GM19043 (cell line): ENCODE measurements at regions not wholly inside any gene's neighbourhood (a gene's known extent, or its start where the extent isn't known, plus 50 kb on each side); places are given as distances from the start of the nearest gene placed in this dataset.

Source experiments
- ATAC-seq: cut with Tn5 transposase; IDR thresholded peaks from one replicate; pipeline ENCODE4 v1.9.1; 2021; ENCODE audit warnings: low read depth; ENCODE audit not compliant: unreplicated experiment

DNA sequence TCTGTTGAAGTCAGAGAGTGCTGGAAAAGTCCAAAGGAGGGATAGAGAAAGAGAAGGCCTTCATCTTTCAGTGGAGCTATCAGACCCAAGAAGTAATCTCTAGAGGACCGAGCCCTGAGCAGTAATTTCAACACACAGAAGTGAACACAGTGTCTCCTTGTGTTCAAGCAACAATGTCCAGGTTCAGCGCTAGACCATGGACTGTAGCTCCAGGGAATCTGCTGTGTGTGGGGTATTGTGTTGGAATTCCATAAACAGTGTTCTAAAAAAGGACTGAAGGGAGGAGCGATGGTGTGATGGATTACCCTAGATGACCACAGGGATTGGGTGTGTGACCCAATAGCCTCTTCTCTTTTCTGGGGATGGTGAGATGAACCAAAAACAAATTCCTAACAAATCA is 165.9 kb downstream of the BLID start:
- no peak for ATAC-seq

DNA sequence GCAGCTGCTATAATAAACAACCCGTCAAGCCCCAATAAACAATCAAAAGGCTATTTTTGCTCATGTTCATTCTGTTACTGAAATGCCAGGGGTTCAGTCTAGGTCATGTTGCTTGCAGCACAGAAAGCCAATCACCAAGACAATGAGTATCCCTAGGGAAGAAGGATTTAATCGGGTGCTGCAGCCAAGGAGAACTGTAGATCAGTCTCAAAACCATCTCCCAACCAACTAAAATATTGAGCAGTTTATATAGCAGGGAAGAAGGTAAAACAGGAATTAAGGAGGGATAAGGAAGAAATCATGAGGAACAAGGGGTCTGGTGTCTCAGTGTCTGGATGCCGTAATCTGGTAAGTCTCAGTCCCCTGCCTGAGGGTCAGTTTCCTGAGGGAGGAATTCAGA is 169.5 kb downstream of the BLID start:
- ATAC-seq, result no peak

DNA sequence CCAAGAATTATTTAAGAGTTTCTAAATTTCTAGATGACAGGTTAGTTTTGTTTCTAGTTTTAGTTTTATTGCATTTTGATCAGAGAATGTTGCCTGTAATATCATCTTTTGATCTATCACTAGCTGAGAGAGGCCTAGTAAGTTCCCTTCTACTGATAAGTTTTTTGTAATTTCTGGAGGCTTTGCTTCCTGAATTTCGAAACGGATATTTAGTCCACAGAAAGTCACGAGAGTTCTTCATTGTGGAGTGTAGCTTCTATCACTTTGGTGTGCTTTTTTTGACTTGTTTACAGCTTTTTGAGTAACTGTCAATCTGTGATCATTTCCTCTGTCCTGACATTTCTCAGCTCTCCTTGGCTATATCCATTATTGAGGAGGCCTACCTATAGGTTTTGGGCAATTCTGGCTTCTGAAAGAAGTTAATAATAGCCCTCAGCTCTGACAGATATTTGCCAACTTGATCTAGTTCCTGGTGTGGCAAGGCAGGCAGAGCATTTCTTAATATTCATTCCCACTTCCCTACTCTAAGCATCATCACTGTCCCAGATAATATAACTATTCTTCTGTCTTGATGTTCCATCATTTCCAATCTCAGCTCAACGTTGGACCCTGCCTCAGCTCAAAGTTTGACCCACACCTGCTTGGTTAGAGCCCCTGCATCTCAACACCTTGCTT is 171.3 kb downstream of the BLID start:
- ATAC-seq, result no peak

DNA sequence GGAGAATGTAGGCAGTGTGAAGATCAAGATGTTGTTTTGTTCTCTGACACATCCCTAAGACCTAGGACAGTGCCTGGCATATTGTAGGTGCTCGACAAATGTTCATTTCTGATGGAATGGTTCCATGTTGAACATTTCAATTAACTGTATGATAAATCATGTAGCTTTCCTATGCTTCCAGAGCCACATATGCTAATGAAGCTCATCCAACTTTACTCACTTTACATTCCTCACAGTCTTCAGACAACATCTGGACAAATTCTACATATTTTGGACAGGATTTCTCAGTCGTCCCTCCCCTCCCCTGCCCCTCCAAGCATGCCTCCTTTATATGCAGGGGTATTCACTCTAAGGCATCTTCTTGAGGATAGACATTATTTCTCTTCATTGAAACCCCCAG is 177.9 kb downstream of the BLID start:
- no peak for ATAC-seq

DNA sequence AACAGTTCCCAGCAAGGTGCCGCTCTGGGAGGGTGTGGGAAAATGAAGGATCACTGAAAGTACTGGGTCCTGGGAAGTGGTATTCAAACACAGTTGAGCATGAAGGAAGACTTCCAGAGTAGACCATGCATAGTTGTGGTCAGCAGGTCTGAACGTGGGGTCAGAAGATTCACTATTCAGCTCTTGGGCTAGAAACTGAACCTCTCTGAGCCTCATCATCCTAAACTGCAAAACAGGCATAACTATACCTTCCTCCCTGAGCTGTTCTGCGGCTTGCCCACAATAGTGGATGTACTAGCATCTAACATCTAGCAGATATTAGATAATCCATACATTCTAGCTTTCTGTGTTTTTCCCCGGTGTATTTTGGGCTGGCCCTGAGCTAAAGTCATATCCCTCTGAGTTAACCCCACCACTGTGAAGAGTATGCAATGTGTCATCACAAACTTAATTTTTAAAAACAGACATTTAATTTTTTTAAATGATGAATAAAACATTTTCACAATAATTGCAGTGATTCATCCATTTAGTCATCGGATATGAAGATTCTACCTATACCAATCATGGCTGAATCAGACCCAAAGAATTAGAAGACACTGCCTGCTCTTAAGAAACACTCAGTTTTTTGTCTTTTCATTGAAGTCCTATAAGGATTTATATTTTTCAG is 179.1 kb downstream of the BLID start:
- ATAC-seq, result no peak

DNA sequence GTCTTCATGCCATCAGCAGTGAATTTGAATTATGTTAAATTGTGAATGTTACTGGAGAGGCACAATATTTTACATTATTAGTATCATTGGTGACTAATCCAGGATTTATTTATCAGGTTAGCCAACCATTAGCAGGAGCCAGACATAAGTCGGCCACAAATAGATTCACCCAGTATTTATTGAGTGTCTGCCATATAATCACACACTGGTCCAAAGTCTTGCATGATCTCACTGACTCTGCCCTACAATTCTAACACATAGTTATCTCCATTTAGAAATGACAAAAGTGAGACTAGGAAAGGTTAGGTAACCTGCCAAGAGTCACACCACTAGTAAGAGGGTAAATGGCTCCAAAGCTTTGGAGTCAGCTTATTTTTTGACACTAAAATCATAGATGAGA is 179.6 kb downstream of the BLID start:
- no peak for ATAC-seq

DNA sequence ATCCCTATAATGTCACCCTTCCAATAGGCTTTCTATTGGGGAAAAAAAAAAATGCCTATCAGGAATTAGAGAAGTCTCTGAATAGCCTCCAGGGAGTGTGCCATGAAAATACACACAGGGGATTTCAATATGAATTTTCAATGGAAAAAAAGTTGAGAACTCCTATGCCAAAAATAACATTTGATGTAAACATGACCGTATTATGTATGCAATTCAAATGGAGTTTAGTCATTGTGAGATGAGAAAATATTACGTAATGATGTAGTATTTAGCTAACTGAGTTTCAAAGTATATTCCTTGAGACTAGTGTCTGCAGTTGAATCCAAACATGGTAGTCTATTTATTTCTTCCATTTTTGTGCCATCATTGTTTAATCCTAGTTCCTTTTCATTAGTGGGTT is 182.3 kb downstream of the BLID start:
- no peak for ATAC-seq

DNA sequence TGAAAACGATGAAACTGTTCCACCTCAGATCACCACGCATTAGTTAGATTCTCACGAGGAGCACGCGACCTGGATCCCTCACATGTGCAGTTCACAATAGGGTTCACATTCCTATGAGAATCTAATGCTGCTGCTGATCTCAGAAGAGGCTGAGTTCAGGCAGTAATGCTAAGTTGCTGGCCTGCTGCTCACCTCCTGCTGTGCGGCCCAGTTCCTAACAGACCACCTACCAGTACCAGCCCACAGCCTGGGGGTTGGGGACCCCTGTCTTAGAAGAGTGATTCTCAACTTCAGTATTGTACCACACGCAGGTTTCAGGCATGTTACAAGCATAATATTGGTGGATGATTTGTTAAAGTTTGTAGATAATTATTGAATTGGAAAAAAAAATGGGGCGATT is 182.7 kb downstream of the BLID start:
- ATAC-seq, result no peak

DNA sequence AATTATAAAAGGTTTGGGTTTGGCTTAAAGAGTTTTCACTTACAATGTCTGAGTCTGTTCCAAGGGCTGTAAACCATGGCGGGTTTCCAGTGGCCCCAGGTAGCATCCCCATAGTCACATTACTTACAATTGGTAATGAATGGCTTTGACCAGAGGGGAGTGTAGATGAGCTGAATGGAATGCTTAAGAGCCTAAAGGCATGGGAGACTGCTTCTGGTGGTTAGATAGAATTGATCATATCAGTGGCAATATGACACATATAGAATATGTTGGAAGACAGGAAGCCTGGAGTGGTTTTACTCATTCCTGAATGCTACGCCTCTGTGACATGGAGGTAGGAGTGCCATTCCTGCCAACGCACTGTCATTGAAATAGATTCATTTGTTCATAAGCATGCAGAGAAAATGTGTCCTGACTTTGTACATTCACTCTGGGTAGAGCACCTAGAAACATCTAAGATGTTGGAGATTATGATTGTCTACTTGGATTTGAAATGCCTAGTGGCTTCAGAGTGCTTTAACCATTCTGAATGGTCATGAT is 183.3 kb downstream of the BLID start:
- ATAC-seq, result no peak

DNA sequence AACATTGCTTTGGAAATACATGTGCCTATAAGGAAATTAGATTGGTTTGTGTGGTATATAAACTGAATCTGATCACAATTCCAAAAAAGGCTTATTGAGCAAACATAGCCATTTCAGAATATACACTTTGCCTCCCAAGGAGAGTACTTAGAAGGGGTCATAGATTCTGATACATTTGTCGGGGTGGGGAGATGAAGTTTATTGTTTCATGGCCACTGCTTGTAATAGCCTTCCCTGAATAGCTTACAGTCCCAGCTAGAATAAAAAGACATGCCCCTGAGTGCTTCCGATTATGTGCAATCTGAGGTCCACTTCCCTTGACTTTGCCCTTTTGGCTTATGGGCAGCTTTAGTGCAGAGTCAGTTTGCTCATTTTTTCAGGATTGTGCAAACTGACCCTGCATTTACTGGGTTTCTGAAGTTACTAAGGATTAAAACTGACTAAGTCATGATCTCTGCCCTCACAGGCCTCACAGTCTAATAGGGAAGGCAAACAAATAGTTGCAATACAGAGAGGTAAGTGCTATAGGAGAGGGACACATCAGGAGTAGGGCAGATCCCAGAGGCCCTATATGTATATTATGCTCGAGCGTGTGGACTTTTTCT is 184.2 kb downstream of the BLID start:
- ATAC-seq, result no peak

DNA sequence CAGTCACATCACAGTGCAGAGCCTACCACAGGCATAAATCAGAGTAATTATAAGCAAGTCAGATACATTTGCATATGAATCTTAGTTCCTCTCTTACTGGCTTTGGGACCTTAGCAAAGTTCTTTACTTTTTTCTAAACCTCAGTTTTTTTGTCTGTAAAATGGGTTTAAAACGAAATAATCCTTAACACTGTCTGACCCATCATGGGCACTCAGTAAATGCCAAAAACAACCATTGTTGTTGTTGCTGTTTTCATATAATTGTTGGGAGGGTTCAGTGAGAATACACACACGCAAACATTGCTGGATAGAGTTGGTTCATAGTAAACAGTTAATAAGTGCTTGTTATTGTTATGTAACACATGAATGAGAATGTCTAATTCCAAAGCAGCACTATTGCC is 184.9 kb downstream of the BLID start:
- no peak for ATAC-seq

DNA sequence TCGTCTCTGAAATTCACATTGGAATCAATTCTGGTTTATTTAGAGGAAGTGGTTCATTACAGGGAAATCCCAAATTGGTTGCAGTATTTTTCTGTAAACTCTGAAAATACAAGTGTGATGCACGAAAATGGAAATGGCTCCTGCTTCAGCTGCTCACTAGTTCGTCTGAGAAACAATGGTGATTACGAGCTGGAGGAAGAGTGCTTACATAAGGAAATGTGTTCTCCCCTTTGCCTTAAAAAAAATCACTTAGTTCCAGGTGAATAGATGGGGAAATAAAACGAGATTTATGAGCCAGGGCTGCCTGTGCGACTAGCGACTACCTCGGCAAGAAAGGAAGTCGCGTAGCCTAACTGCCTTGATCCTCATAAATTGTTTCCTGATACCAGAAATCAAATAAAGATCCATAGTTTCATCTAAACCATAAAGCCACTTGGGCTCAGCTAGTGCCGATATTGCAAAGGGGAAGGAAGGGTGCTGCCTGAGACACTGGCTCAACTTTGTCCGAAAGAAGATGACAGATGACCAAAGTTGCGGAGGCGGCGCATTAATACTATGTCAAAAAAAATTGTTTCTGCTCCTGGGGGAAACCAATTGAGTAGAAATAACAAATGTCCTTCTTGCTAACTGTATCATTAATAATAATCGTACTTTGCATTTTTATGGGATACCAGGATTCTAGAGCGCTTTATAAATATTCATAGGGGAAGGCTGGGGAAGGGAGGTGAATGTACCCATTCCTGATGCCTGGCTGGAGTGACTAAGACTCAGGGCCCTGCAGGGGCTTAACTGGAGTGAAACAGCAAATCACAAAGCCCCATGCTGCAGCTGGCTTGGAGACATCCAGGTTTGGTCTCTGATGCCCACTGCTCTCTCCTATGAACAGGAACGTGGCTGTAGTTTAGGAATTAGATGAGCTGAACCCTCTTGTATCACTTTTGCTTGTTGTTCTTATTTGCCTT is 185.7 kb downstream of the BLID start:
- no peak for ATAC-seq

DNA sequence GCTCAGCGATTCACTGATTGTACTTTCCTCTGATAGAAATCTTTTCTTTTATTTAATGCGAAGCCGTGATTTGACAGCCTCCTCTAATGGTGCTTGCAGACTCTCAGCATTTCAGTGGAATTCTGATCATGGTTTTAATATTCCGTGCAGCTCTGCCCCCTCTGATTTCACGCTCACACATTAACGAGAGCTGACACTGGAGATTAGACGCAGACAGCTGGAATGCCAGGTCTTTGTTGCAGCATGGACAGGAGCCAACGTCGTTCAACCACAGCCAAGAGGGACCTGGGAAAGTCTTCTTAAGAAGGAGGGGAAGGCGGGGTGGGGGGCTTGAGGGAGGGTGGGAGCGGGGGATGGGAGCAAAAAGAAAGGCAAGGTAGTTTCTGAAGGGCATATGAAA is 186.4 kb downstream of the BLID start:
- no peak for ATAC-seq

DNA sequence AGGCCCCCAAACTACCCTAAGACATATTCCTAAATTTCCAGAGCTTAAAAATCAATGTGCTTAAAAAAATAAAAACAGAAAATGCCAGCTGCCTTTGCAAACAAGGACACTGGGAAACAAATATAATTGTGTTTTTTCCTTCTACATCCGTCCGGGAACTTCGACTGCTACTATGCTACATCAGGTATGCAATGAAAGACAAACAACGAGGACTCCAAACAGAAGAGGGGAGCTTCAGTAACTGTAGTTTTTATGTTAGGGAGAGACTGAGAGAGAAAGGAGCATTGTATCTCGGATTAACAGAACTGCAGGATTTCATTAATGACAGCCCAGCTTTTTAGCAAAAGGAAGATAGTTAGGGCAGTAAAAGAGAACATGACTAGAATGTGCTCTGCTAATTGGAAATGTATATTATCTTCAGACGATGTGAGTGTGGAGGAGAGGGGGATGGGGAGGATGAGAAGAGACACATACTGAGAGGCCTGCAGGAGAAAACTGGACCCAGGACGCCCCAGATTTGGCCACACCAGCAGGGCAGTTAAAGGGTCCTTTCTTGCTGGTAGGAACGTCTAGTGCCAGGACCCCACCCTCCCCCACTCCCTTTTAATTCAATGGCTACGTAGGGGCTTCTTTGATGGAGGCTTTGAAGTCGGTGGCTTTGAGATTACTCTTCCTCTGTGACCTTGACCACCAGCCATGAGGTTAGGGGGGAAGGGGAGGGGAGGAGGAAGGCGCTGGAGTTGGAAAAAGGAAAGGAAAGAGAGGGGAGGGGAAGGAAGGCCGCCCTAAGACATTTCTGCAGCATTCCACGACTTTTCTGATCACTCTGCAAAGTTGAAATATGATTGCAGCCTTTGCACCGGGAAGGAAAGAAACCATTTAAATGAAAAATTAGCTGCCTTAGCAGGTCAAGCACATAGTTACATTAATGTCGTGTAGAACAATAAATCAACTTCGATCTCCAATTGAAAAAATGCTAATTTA is 187.1 kb downstream of the BLID start:
- ATAC-seq, result no peak

DNA sequence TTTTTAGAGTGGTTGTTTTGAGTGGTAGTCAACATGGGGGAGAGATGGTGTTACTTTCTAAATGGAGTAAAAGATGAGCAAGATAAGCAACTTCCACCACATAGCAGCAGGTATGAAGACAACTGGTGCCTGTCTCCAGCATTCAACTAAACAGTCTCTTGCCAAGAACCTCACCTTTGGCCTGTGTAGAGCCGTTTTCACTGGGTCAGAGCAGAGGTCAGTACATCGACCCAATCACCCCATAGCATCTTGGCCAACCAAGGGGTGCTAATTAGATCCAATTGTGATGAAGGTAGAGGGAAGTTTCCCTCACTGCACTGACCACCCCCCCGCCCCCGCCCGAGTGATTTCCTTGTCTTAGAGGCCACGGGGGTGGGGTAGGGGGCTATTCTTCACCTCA is 188.2 kb downstream of the BLID start:
- ATAC-seq, result no peak

DNA sequence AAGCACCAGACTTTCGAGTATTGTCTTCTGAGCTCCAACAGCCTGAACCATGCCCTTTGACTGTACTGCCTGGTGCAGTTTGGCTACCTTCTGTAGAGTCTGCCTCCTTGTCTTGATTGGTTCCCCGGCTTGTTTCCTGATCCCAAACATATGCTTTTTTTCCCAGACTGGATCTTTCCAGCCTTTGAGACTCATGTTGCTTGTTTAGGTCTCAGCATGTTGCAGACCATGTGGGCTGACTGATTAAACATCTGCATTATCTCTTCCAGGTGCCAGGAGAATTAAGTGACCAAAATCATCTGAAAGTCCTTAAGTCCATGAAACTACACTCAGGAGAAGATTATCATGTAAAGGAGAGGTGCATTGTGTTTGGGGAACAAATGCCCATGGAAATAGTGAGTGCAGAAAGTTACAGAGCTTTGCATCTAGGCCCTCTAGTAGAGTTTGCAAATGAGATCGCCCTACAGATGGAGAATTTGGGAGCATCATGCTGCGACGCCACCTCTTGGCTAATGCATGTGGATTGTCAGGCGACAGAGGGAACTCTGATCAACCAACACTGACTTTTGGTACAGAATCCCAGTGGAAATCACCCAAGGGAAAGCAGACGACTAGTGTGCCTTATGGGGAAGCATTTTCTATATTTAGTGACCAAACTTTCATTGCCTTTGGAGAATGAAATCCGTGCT is 188.8 kb downstream of the BLID start:
- no peak for ATAC-seq

DNA sequence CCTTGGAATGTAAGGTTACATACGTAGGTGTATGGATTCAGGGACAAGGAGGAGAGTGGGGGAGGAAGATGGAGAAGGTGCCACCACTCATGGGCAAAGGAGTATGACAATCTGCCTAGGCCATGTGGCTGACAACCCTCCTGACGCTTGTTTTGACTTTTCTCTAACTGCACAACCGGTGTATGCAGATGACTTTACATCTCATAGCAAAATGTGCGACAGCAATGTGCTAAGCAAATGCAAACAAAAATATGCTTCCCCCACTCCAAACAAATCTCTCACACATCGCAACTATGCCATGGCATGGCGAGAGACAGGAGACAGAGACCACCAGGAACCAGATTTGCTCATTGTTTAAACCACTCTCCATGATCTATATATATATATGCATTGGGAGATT is 191.8 kb downstream of the BLID start:
- no peak for ATAC-seq

DNA sequence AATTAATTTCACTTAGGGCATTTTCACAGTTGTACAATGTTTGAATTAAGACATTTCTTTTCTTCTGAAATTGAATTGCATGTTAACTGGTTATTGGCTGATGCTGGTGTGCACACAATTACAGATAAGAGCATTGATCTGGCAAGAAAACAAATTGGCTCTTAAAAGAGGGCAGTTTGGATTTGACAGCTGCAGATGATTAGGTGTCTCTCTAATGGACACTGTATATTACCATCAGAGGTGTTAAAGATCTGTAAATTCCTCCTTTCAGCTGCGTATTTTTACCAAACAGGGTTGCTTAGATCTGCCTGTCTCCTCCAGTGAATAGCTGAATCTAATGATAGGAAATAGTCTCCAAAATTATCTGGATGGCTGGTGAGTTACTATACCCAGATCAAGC is 198.5 kb downstream of the BLID start:
- no peak for ATAC-seq

DNA sequence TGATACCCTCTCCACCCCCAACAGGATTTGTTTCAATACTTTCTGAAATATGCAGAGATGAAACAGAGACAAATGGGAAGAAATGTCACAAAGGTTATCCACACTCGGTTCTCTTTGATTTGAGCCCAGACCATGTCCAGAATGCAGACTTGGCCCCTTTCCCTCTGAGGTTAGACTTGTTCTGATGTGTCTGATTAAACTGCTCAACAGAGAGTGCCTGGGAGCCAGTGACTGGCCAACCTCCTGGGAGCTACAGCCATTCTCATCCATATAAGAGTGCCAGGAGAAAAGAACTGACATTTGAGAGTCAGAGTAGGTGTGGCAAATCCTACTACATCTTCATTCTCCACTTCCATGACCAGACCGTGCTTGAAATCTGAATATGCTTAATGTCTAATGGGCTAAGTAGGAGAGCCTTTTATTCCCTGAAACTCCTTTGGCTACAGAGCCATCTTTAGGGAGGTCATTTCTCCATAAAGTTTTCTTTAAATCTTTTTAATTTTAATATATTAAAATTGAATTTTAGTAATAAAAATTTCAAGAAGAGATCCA is 201.4 kb downstream of the BLID start:
- no peak for ATAC-seq
